ENCODE measurements at regions not wholly inside any gene's neighbourhood (a gene's known extent, or its start where the extent isn't known, plus 50 kb on each side); places are given as distances from the start of the nearest gene placed in this dataset.
A peak's percentile ranks its signal among the peaks of the same experiment; 100 is the strongest.

- FAIRE-seq: no peak
- no peaks in the 10 kb centered on the region for H3K36me3 ChIP-seq (ENCODE audit: control insufficient read depth in 3 of 3, insufficient read depth in 2 of 3, low read depth in 1 of 3, low read length in 3 of 3)
- H3K4me3 ChIP-seq (ENCODE audit: low read depth in 1 of 3, low read length in 3 of 3): no peak overlapping the region
Observed at GRCh38 chr10:43320226-43320625, 51.2 kb upstream of the FXYD4 start.

GRCh38 chr10:43318976-43319960 is 52.2 kb upstream of the FXYD4 start:
- Histone ChIP-seq H3K27ac (ENCODE audit: low read depth in 1 of 3, low read length in 2 of 3) (no peak overlapping the region), H3K27me3 (ENCODE audit: control insufficient read depth in 3 of 3, insufficient read depth in 3 of 3, low read length in 3 of 3) (no peaks in the 10 kb centered on the region), H3K9me3 (ENCODE audit: control insufficient read depth in 2 of 2, insufficient read depth in 1 of 2, low read depth in 1 of 2, low read length in 1 of 2) (no peaks in the 10 kb centered on the region), H3K36me3 (ENCODE audit: control insufficient read depth in 3 of 3, insufficient read depth in 2 of 3, low read depth in 1 of 3, low read length in 3 of 3) (no peaks in the 10 kb centered on the region), H3K4me3 (ENCODE audit: low read depth in 1 of 3, low read length in 3 of 3) (no peak overlapping the region), H3K4me1 (ENCODE audit: control insufficient read depth in 3 of 3, insufficient read depth in 2 of 3, low read depth in 1 of 3, low read length in 2 of 3) (peaks cover 0 to 40% (median 4%) of the 10 kb centered on the region in 3 donors)
- no peak for FAIRE-seq
- 72 to 88% (median 85%) methylated on average over 21 of the region's 21 CpGs for WGBS, 3 donors
- DNase-seq: no peak

More at GRCh38 chr10:43320226-43320625, 51.2 kb upstream of the FXYD4 start:
- 73 to 83% (median 74%) methylated on average over 7 of the region's 7 CpGs for WGBS, 3 donors
- H3K27me3 ChIP-seq (ENCODE audit: control insufficient read depth in 3 of 3, insufficient read depth in 3 of 3, low read length in 3 of 3): no peaks in the 10 kb centered on the region
- no peak for DNase-seq
- peaks cover 0 to 33% (median 4%) of the 10 kb centered on the region in 3 donors for H3K4me1 ChIP-seq (ENCODE audit: control insufficient read depth in 3 of 3, insufficient read depth in 2 of 3, low read depth in 1 of 3, low read length in 2 of 3)
- H3K9me3 ChIP-seq (ENCODE audit: control insufficient read depth in 2 of 2, insufficient read depth in 1 of 2, low read depth in 1 of 2, low read length in 1 of 2): no peaks in the 10 kb centered on the region
- H3K27ac ChIP-seq (ENCODE audit: low read depth in 1 of 3, low read length in 2 of 3): no peak overlapping the region

- Histone ChIP-seq H3K27me3 (ENCODE audit: control insufficient read depth in 3 of 3, insufficient read depth in 3 of 3, low read length in 3 of 3) (no peaks in the 10 kb centered on the region), H3K36me3 (ENCODE audit: control insufficient read depth in 3 of 3, insufficient read depth in 2 of 3, low read depth in 1 of 3, low read length in 3 of 3) (no peaks in the 10 kb centered on the region), H3K27ac (ENCODE audit: low read depth in 1 of 3, low read length in 2 of 3) (no peak overlapping the region), H3K4me1 (ENCODE audit: control insufficient read depth in 3 of 3, insufficient read depth in 2 of 3, low read depth in 1 of 3, low read length in 2 of 3) (peaks cover 0 to 40% (median 4%) of the 10 kb centered on the region in 3 donors), H3K4me3 (ENCODE audit: low read depth in 1 of 3, low read length in 3 of 3) (no peak overlapping the region), H3K9me3 (ENCODE audit: control insufficient read depth in 2 of 2, insufficient read depth in 1 of 2, low read depth in 1 of 2, low read length in 1 of 2) (no peaks in the 10 kb centered on the region)
- DNase-seq (no peak), FAIRE-seq (no peak)
- WGBS, 3 donors: 79 to 84% (median 82%) methylated on average over 7 of the region's 7 CpGs
Observed at GRCh38 chr10:43318456-43318855, 51.6 kb upstream of the RASGEF1A start.

GRCh38 chr10:43317422-43317821 is 50.6 kb upstream of the RASGEF1A start:
- Histone ChIP-seq H3K9me3 (ENCODE audit: control insufficient read depth in 2 of 2, insufficient read depth in 1 of 2, low read depth in 1 of 2, low read length in 1 of 2) (no peaks in the 10 kb centered on the region), H3K27me3 (ENCODE audit: control insufficient read depth in 3 of 3, insufficient read depth in 3 of 3, low read length in 3 of 3) (no peaks in the 10 kb centered on the region), H3K4me3 (ENCODE audit: low read depth in 1 of 3, low read length in 3 of 3) (no peak overlapping the region), H3K27ac (ENCODE audit: low read depth in 1 of 3, low read length in 2 of 3) (peak overlapping the region in 1 of 3 donors; percentile 51), H3K4me1 (ENCODE audit: control insufficient read depth in 3 of 3, insufficient read depth in 2 of 3, low read depth in 1 of 3, low read length in 2 of 3) (peaks cover 0 to 34% (median 4%) of the 10 kb centered on the region in 3 donors), H3K36me3 (ENCODE audit: control insufficient read depth in 3 of 3, insufficient read depth in 2 of 3, low read depth in 1 of 3, low read length in 3 of 3) (no peaks in the 10 kb centered on the region)
- 67 to 79% (median 75%) methylated on average over 9 of the region's 9 CpGs for WGBS, 3 donors
- DNase-seq (no peak), FAIRE-seq (no peak)

- Histone ChIP-seq H3K36me3 (ENCODE audit: control insufficient read depth in 3 of 3, insufficient read depth in 2 of 3, low read depth in 1 of 3, low read length in 3 of 3) (no peaks in the 10 kb centered on the region), H3K4me1 (ENCODE audit: control insufficient read depth in 3 of 3, insufficient read depth in 2 of 3, low read depth in 1 of 3, low read length in 2 of 3) (peaks cover 0 to 31% (median 4%) of the 10 kb centered on the region in 3 donors), H3K4me3 (ENCODE audit: low read depth in 1 of 3, low read length in 3 of 3) (no peak overlapping the region), H3K9me3 (ENCODE audit: control insufficient read depth in 2 of 2, insufficient read depth in 1 of 2, low read depth in 1 of 2, low read length in 1 of 2) (no peaks in the 10 kb centered on the region), H3K27ac (ENCODE audit: low read depth in 1 of 3, low read length in 2 of 3) (peak overlapping the region; percentile 16 to 58 (median 51)), H3K27me3 (ENCODE audit: control insufficient read depth in 3 of 3, insufficient read depth in 3 of 3, low read length in 3 of 3) (no peaks in the 10 kb centered on the region)
- FAIRE-seq: no peak
- DNase-seq: peak; percentile 60 to 87
- WGBS, 3 donors: 23 to 52% (median 33%) methylated on average over 5 of the region's 5 CpGs
Observed at GRCh38 chr10:43316988-43317387, 50.1 kb upstream of the RASGEF1A start.
